HepG2 (cell line): ENCODE measurements at regions not wholly inside any gene's neighbourhood (a gene's known extent, or its start where the extent isn't known, plus 50 kb on each side); places are given as distances from the start of the nearest gene placed in this dataset.

Experiments used
- ELF4 ChIP-seq: sonication (generic); formaldehyde crosslinking; IDR thresholded peaks from 2 replicates; pipeline ENCODE4 v1.5.0; 2020; ENCODE audit warnings: missing genetic modification reagents, mild to moderate bottlenecking, moderate library complexity, borderline replicate concordance
- ERF ChIP-seq: IDR thresholded peaks from 2 replicates; pipeline ENCODE4 v1.6.1; 2018; ENCODE audit warnings: missing biosample characterization, missing genetic modification reagents
- HMGA1 ChIP-seq: sonication (generic); formaldehyde crosslinking; conservative IDR thresholded peaks from 2 replicates; pipeline ENCODE4 v1.4.0; 2020; ENCODE audit warnings: missing genetic modification reagents
- USF2 ChIP-seq, 2 experiments: sonication (generic) in 1 of 2; formaldehyde crosslinking in 1 of 2; IDR thresholded peaks; 2 replicates each; pipeline versions ENCODE4 v1.5.1 to v1.6.1; 2011 to 2020; ENCODE audit warnings: borderline replicate concordance in 1 of 2, low read depth in 1 of 2, low read length in 1 of 2, mild to moderate bottlenecking in 1 of 2, missing genetic modification reagents in 1 of 2, moderate library complexity in 1 of 2
- ZBTB42 ChIP-seq: sonication (generic); formaldehyde crosslinking; IDR thresholded peaks from 2 replicates; pipeline ENCODE4 v1.5.0; 2020; ENCODE audit warnings: mild to moderate bottlenecking, missing genetic modification reagents
- ZNF160 ChIP-seq: sonication (generic); formaldehyde crosslinking; IDR thresholded peaks from 2 replicates; pipeline ENCODE4 v1.8.0; 2022; ENCODE audit warnings: mild to moderate bottlenecking, inconsistent platforms, missing genetic modification reagents
- ZNF431 ChIP-seq: sonication (generic); formaldehyde crosslinking; IDR thresholded peaks from 2 replicates; pipeline ENCODE4 v1.9.0; 2022; ENCODE audit warnings: missing genetic modification reagents, low read depth, mild to moderate bottlenecking, borderline replicate concordance
- ZNF816 ChIP-seq: sonication (generic); formaldehyde crosslinking; IDR thresholded peaks from 2 replicates; pipeline ENCODE4 v1.8.0; 2022; ENCODE audit warnings: missing genetic modification reagents, mild to moderate bottlenecking, borderline replicate concordance

DNA sequence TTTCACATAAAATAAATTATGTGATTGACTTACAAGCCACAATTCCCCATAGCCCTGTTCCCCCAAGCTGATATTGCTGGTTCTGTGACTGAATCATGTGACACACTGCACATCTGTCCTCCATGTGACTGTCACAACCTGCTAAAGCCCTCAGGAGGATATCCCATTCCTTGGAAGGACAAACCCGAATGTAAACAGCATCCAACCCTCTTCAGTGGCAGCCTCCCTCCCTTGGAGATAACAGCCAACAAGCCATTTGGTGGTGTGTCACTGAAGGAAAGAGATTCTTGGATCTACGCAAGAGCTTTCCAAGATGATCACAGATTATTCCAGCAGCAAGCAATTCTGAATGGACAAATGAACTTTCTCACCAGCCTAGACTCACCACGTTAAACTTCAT lies 153.9 kb upstream of the TIAM1 start:
- TF ChIP-seq ELF4, result no peak
- no peak for TF ChIP-seq ZBTB42 (CRISPR knock-in tag)
- no peak for TF ChIP-seq USF2 (IDR thresholded peaks at IDR 0.05; ENCODE audit: low read depth, low read length)
- TF ChIP-seq USF2 (CRISPR knock-in tag; IDR thresholded peaks at IDR 0.05; ENCODE audit: borderline replicate concordance), result no peak
- TF ChIP-seq ZNF431 (CRISPR knock-in tag), result no peak
- TF ChIP-seq ZNF816 (CRISPR knock-in tag), result no peak
- no peak for TF ChIP-seq ZNF160 (CRISPR knock-in tag)
- TF ChIP-seq ERF (CRISPR knock-in tag), result no peak
- no peak for TF ChIP-seq HMGA1
